Fibroblast of villous mesenchyme (primary cell): ENCODE measurements at regions not wholly inside any gene's neighbourhood (a gene's known extent, or its start where the extent isn't known, plus 50 kb on each side); places are given as distances from the start of the nearest gene placed in this dataset.

Experiments used
- DNase-seq: peaks from one replicate; pipeline ENCODE4 v3.0.0-alpha.2; 2010; ENCODE audit warnings: low read depth
- H3K4me3 ChIP-seq: 2 replicates; pipeline ENCODE4 v1.5.1; 2011; ENCODE audit warnings: low read depth, mild to moderate bottlenecking, low read length
- TF ChIP-seq, protein P1 (sequence below): IDR thresholded peaks from 2 replicates; pipeline ENCODE4 v1.5.1; 2012; ENCODE audit warnings: low read depth, mild to moderate bottlenecking, low read length; ENCODE audit not compliant: insufficient read depth

DNA sequence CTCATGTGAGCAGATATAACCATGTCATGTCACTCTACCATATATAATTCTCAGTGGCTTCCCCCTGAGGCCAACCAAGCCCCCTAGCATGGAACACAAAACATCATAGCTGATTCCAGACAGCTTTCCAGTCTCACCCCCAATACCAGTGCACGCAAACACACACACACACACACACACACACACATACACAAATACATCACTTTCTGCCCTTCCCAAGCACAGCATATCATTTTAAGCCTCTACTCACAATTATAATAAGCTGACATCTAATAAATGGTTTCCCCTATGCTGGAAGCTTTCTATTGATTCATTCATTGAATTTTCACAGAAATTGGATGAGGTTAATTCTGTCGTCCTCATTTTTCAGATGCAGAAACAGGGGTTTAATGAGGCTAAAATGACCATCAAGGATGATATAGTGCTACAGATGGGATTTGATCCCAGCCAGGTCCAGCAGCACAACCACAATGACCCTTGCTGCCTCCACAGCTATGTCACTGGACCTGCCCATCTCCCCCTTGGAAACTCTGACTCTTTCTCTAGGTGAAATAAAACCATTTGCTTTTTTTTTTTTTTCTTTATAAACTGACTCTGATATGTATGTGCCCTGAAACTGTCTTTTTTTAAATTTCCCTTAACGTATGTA lies 131.1 kb downstream of the TMEM114 start:
- DNase-seq = no peak
- no peak overlapping the region for H3K4me3 ChIP-seq
- TF ChIP-seq, protein P1, sequence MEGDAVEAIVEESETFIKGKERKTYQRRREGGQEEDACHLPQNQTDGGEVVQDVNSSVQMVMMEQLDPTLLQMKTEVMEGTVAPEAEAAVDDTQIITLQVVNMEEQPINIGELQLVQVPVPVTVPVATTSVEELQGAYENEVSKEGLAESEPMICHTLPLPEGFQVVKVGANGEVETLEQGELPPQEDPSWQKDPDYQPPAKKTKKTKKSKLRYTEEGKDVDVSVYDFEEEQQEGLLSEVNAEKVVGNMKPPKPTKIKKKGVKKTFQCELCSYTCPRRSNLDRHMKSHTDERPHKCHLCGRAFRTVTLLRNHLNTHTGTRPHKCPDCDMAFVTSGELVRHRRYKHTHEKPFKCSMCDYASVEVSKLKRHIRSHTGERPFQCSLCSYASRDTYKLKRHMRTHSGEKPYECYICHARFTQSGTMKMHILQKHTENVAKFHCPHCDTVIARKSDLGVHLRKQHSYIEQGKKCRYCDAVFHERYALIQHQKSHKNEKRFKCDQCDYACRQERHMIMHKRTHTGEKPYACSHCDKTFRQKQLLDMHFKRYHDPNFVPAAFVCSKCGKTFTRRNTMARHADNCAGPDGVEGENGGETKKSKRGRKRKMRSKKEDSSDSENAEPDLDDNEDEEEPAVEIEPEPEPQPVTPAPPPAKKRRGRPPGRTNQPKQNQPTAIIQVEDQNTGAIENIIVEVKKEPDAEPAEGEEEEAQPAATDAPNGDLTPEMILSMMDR = no peak

DNA sequence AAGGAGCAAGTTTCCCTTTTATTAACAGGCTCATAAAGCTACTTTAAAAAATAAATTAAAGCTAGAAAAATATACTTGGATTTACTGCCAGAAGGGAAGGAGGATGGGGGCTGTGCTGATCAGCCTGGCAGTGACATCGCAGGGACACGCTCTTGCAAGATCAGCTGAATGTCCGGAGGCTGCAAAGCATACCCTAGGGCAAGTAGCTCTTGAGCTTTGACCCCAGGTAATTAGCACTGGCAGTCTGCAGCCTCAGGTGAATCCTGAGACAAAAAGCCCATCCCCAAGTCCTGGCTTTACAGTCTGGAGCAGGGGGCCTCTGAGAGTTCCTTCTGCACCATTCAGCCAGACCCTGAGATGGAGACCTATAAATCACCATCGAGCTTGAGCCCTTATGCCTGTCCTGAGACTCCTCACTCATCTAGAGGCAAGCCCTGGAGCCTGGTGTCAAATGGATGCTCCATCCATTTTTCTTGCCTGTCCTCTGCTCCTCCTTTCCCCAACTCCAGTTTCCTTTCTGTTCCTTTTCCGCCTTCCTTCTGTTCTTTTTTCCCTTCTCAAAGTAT lies 131.7 kb downstream of the TMEM114 start:
- H3K4me3 ChIP-seq = no peak overlapping the region
- DNase-seq = no peak
- TF ChIP-seq, protein P1 = no peak

DNA sequence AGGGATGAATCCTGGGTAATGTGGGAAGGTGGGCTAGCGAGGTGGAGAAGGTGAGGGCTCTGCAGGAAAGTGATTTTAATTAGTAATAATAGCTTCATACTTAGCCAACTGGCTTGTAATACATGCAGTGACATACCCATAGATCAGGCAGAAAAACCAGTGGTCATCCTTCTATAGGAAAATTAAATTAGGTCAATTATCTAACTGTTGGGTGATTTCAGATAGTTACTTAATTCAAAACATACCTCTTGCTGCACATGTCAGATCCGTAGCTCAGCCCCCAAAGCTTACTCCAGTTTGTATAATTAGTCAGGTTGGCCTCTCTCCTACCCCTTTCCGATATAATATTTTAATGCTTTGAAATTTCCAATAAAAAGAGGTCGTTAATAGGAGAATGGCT lies 137.0 kb downstream of the TMEM114 start:
- TF ChIP-seq, protein P1 = no peak
- DNase-seq = no peak
- H3K4me3 ChIP-seq = no peak overlapping the region

DNA sequence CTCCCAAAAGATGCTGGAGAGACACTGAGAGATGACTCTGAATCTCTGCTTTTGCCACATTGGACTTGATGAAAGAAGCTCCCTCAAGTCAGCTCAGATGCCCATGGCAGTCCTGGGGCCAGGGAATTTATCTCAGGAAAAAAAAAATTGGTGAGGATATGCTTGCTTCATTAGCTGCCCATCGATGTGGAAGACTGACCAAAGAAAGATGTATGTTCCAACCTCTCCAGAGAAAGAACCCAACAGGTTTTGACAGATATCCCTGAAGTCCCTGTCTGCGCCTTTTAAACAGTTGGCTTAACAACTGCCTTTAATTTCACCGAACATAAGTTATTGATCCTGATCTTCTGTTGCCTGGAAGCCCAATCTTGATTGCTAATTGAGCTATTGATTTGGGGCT lies 137.4 kb downstream of the TMEM114 start:
- TF ChIP-seq, protein P1 = no peak
- H3K4me3 ChIP-seq = no peak overlapping the region
- no peak for DNase-seq

DNA sequence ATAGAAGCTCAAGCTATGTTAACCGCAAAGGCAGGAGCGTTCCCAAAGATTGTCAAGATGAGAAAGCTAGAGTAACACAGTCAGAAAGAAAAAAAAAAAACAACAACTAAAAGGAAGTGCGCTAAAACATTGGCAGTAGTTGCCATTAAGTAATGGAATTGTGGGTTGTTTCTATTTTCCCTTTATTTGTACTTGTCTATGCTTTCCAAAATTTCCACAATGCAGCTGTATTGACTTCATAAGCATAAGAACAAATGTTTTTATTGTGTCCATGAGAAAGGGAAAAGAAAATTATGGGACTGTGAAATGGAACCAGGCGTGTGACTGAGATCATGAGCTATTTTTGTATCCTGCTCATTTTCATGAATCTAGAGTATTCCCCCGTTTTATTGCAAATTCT lies 153.4 kb downstream of the TMEM114 start:
- DNase-seq = no peak
- no peak overlapping the region for H3K4me3 ChIP-seq
- TF ChIP-seq, protein P1 = no peak

DNA sequence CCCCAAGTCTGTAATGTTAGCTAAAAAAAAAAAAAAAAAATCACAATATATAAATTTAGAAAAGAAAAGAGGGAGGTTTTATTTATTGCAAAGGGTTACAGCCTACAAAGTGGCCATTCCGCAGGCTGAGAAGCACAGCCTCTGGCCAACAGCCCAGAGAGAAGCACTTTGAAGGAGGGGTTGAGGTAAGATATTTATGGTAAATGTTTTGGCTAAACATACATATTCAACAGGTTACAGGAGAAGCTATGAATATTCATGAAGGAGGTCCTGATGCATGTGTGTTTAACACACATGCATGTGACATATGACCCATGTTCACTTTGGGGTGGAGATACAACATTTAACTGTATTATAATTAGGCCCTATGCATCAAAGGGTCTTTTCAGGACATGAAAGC lies 158.5 kb downstream of the TMEM114 start:
- TF ChIP-seq, protein P1 = no peak
- no peak for DNase-seq
- H3K4me3 ChIP-seq = no peak overlapping the region

DNA sequence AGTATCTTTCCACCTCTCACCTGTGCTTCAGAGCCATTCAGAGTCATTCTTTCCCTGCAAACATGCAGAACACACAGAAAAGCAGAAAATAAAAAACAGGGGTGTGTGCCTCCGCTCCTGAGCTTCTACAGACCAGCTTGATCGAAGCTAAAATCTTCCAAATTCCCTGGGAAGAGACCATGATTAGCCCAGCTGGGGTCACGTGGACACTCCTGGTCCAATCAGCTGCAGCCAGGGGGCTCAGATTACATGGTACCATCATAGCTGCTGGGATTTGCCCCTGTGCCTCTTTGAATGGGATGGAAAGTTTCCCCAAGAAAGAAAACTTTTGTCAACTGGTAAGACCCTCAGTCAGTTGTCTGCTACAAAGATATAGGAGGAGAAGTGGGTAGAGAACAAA lies 159.9 kb downstream of the TMEM114 start:
- TF ChIP-seq, protein P1 = no peak
- no peak overlapping the region for H3K4me3 ChIP-seq
- no peak for DNase-seq
